GM21381 (cell line): ENCODE measurements at regions not wholly inside any gene's neighbourhood (a gene's known extent, or its start where the extent isn't known, plus 50 kb on each side); places are given as distances from the start of the nearest gene placed in this dataset.
"Not testable (repeated sequence)": the region's sequence is repeated elsewhere in the genome, so short reads cannot be mapped to it uniquely, and the experiment has no call there.

Source experiments
- ATAC-seq: cut with Tn5 transposase; IDR thresholded peaks from one replicate; pipeline ENCODE4 v1.9.1; 2021; ENCODE audit warnings: mild to moderate bottlenecking, moderate library complexity; ENCODE audit not compliant: unreplicated experiment

- ATAC-seq = no peak
These were observed 93.1 kb upstream of the HIF1A start for GRCh38 chr14:61602003-61602732.

- ATAC-seq = no peak
These were observed 92.6 kb upstream of the HIF1A start for GRCh38 chr14:61602733-61603077.

GRCh38 chr14:61603736-61604135 lies 91.6 kb upstream of the HIF1A start:
- ATAC-seq = no peak

- no peak for ATAC-seq
These were observed 87.6 kb upstream of the HIF1A start for GRCh38 chr14:61607570-61608244.

GRCh38 chr14:61608245-61609165 lies 86.8 kb upstream of the HIF1A start:
- no peak for ATAC-seq

GRCh38 chr14:61609191-61609843 lies 86.0 kb upstream of the HIF1A start:
- no peak for ATAC-seq

GRCh38 chr14:61609884-61610283 lies 85.4 kb upstream of the HIF1A start:
- ATAC-seq = no peak

GRCh38 chr14:61610900-61611299 lies 84.4 kb upstream of the HIF1A start:
- ATAC-seq = no peak

GRCh38 chr14:61611880-61612630 lies 83.3 kb upstream of the HIF1A start:
- no peak for ATAC-seq

- not testable (repeated sequence) for ATAC-seq
These were observed 82.3 kb upstream of the HIF1A start for GRCh38 chr14:61613006-61613405.

- ATAC-seq = no peak
These were observed 80.6 kb upstream of the HIF1A start for GRCh38 chr14:61614693-61615092.

- ATAC-seq = no peak
These were observed 79.4 kb upstream of the HIF1A start for GRCh38 chr14:61615743-61616523.

GRCh38 chr14:61616524-61617185 lies 78.7 kb upstream of the HIF1A start:
- no peak for ATAC-seq

GRCh38 chr14:61618448-61618847 lies 76.9 kb upstream of the HIF1A start:
- ATAC-seq = no peak

GRCh38 chr14:61619494-61619893 lies 75.8 kb upstream of the HIF1A start:
- ATAC-seq = no peak

- ATAC-seq = peak; percentile 80
These were observed 75.0 kb upstream of the HIF1A start for GRCh38 chr14:61620130-61620946.

GRCh38 chr14:61621444-61621843 lies 73.9 kb upstream of the HIF1A start:
- no peak for ATAC-seq

GRCh38 chr14:61622051-61622450 lies 73.3 kb upstream of the HIF1A start:
- ATAC-seq = no peak
